ENCODE measurements at regions not wholly inside any gene's neighbourhood (a gene's known extent, or its start where the extent isn't known, plus 50 kb on each side); places are given as distances from the start of the nearest gene placed in this dataset.

DNA sequence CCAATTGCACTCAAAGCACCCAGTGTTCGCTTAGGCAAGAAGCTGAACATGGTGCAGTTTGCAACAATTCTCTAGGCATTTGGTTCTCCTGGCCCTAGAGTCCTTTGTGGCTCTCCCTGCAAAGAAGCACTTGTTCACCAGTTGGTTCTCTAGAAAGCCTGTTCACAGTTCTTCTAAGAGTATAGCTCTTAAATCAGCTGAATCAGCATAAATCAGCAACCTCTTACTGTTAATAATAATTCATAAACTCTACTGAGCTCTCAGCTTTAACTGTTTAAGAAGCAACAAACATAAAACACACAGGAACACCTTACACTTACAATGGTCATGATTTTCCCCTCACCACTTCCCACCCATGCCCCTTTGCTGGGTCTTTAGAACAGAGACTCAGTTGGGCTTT is 56.8 kb upstream of the PPP2R3A start:
- TF ChIP-seq CTCF (IDR thresholded peaks at IDR 0.05; ENCODE audit: low read depth, low read length, missing input control) = no peak
- TF ChIP-seq FOXA1 (IDR thresholded peaks at IDR 0.05) = no peak
- TF ChIP-seq REST (IDR thresholded peaks at IDR 0.05) = no peak
- TF ChIP-seq, protein P1, sequence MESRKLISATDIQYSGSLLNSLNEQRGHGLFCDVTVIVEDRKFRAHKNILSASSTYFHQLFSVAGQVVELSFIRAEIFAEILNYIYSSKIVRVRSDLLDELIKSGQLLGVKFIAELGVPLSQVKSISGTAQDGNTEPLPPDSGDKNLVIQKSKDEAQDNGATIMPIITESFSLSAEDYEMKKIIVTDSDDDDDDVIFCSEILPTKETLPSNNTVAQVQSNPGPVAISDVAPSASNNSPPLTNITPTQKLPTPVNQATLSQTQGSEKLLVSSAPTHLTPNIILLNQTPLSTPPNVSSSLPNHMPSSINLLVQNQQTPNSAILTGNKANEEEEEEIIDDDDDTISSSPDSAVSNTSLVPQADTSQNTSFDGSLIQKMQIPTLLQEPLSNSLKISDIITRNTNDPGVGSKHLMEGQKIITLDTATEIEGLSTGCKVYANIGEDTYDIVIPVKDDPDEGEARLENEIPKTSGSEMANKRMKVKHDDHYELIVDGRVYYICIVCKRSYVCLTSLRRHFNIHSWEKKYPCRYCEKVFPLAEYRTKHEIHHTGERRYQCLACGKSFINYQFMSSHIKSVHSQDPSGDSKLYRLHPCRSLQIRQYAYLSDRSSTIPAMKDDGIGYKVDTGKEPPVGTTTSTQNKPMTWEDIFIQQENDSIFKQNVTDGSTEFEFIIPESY (IDR thresholded peaks at IDR 0.05) = no peak
- TF ChIP-seq ATF3 (IDR thresholded peaks at IDR 0.05) = no peak
- TF ChIP-seq TAF1 (conservative IDR thresholded peaks at IDR 0.05) = no peak
- TF ChIP-seq SP1 (IDR thresholded peaks at IDR 0.05) = no peak
- TF ChIP-seq YY1 (IDR thresholded peaks at IDR 0.05) = no peak
- TF ChIP-seq, protein P2, sequence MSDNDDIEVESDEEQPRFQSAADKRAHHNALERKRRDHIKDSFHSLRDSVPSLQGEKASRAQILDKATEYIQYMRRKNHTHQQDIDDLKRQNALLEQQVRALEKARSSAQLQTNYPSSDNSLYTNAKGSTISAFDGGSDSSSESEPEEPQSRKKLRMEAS (IDR thresholded peaks at IDR 0.05) = no peak
- TF ChIP-seq RAD21 (IDR thresholded peaks at IDR 0.05) = no peak

Measured in liver (tissue), 3 donors.